GM12878 (cell line): ENCODE measurements at regions not wholly inside any gene's neighbourhood (a gene's known extent, or its start where the extent isn't known, plus 50 kb on each side); places are given as distances from the start of the nearest gene placed in this dataset.

Source experiments
- ATAC-seq: fragments of 200-7000 bp; cut with Tn5 transposase; 3 replicates; pipeline ENCODE4 v1.9.1; 2020; ENCODE audit warnings: mild to moderate bottlenecking, moderate library complexity
- BruUV-seq: library from RNA; stranded (reverse); fragments of 400-500 nt; replicated peaks from 2 replicates; lab custom pipeline; 2021; lab: Mats Ljungman, UMichigan
- CTCF ChIA-PET: fragments of 300-600 bp; sonication (Branson Sonifier 250); formaldehyde crosslinking; extraction: SDS; loops from one replicate; lab custom pipeline; 2021; ENCODE audit warnings: inconsistent platforms; lab: Yijun Ruan, JAX
- POLR2A ChIA-PET: fragments of 350-600 bp; formaldehyde crosslinking; extraction: SDS; loops from one replicate; lab custom pipeline; 2021; ENCODE audit warnings: inconsistent platforms; lab: Charles Lee
- RAD21 ChIA-PET: fragments of 300-600 bp; sonication (Branson Sonifier 250); formaldehyde crosslinking; loops from one replicate; lab custom pipeline; 2023; ENCODE audit warnings: antibody characterized with exemption; ENCODE audit not compliant: unreplicated experiment; lab: Charles Lee
- SMC1A ChIA-PET: fragments of 300-600 bp; sonication (Branson Sonifier 250); formaldehyde crosslinking; loops from one replicate; lab custom pipeline; 2023; ENCODE audit not compliant: unreplicated experiment, uncharacterized antibody; lab: Charles Lee
- DNase-seq: peaks from one replicate; pipeline ENCODE4 v3.0.0-alpha.2; 2011; ENCODE audit warnings: low read depth, low spot score
- FAIRE-seq: peaks from 3 replicates; lab custom pipeline; 2011; peaks lifted over from hg19 to GRCh38; lab: Jason Lieb, UNC
- H2AFZ ChIP-seq: 2 replicates; pipeline ENCODE4 v1.6.0; 2011; ENCODE audit warnings: low read depth, low read length, control low read depth; ENCODE audit not compliant: control insufficient read depth
- H3K27ac ChIP-seq: 2 replicates; pipeline ENCODE4 v1.5.1; 2011; ENCODE audit warnings: control low read depth; ENCODE audit not compliant: control insufficient read depth, insufficient read depth
- H3K27me3 ChIP-seq, 2 experiments: replicated peaks in 1 of 2; 2 replicates each; pipeline versions ENCODE4 v1.6.0 to v1.6.1; 2011; ENCODE audit warnings: low read length in 1 of 2; ENCODE audit not compliant: control insufficient read depth in 2 of 2, insufficient read depth in 2 of 2
- H3K36me3 ChIP-seq, 2 experiments: 2 replicates each; pipeline ENCODE4 v1.5.1; 2011; ENCODE audit warnings: low read length in 1 of 2; ENCODE audit not compliant: control insufficient read depth in 2 of 2, insufficient read depth in 2 of 2
- H3K4me1 ChIP-seq: 2 replicates; pipeline ENCODE4 v1.6.1; 2011; ENCODE audit warnings: mild to moderate bottlenecking, low read length, moderate library complexity, mixed read lengths; ENCODE audit not compliant: control insufficient read depth, insufficient read depth
- H3K4me2 ChIP-seq: 2 replicates; pipeline ENCODE4 v1.6.0; 2011; ENCODE audit warnings: control low read depth; ENCODE audit not compliant: control insufficient read depth, insufficient read depth
- H3K4me3 ChIP-seq: fragments of 200-600 bp; sonication (generic); 2 replicates; pipeline ENCODE4 v1.5.1; 2016
- H3K79me2 ChIP-seq: 2 replicates; pipeline ENCODE4 v1.6.0; 2011; ENCODE audit warnings: low read length; ENCODE audit not compliant: control insufficient read depth, insufficient read depth
- H3K9ac ChIP-seq: 2 replicates; pipeline ENCODE4 v1.8.0; 2011; ENCODE audit warnings: low read length, control low read depth, mixed read lengths; ENCODE audit not compliant: control insufficient read depth, insufficient read depth
- H3K9me3 ChIP-seq: replicated peaks from 3 replicates; pipeline ENCODE4 v1.5.1; 2011; ENCODE audit warnings: mild to moderate bottlenecking, low read length; ENCODE audit not compliant: control insufficient read depth, insufficient read depth
- H4K20me1 ChIP-seq: 2 replicates; pipeline ENCODE4 v1.6.0; 2011; ENCODE audit not compliant: control insufficient read depth, insufficient read depth
- BMI1 ChIP-seq: fragments of 450-650 bp; IDR thresholded peaks from 2 replicates; pipeline ENCODE4 v1.6.1; 2016; ENCODE audit warnings: mild to moderate bottlenecking, moderate library complexity, borderline replicate concordance
- CBFB ChIP-seq: IDR thresholded peaks from 2 replicates; pipeline ENCODE4 v1.6.1; 2016; ENCODE audit warnings: antibody characterized with exemption, low read depth
- CHD2 ChIP-seq: IDR thresholded peaks from 2 replicates; pipeline ENCODE4 v1.6.1; 2011; ENCODE audit warnings: low read depth, low read length, improper control_type of control experiment, borderline replicate concordance
- CREB1 ChIP-seq: IDR thresholded peaks from 2 replicates; pipeline ENCODE4 v1.6.1; 2012; ENCODE audit warnings: low read depth, mild to moderate bottlenecking, inconsistent platforms
- DPF2 ChIP-seq: fragments of 450-650 bp; IDR thresholded peaks from 2 replicates; pipeline ENCODE4 v1.6.1; 2017; ENCODE audit warnings: mild to moderate bottlenecking
- ESRRA ChIP-seq: IDR thresholded peaks from 2 replicates; pipeline ENCODE4 v1.6.1; 2012; ENCODE audit warnings: mild to moderate bottlenecking, low read length, improper control_type of control experiment
- IKZF1 ChIP-seq: fragments of 450-650 bp; conservative IDR thresholded peaks from 2 replicates; pipeline ENCODE4 v1.6.1; 2017; ENCODE audit warnings: antibody characterized with exemption, mild to moderate bottlenecking
- IKZF2 ChIP-seq, 2 experiments: fragments of 450-650 bp; IDR thresholded peaks; 2 replicates each; pipeline ENCODE4 v1.6.1; 2017; ENCODE audit warnings: mild to moderate bottlenecking in 2 of 2, moderate library complexity in 2 of 2
- NR2C2 ChIP-seq: IDR thresholded peaks from 2 replicates; pipeline ENCODE4 v1.6.1; 2011; ENCODE audit warnings: borderline replicate concordance, low read depth; ENCODE audit not compliant: control insufficient read depth, insufficient read length
- RAD51 ChIP-seq: fragments of 450-650 bp; IDR thresholded peaks from 2 replicates; pipeline ENCODE4 v1.6.1; 2016; ENCODE audit warnings: moderate library complexity, mild to moderate bottlenecking, inconsistent platforms
- TARDBP ChIP-seq: IDR thresholded peaks from 2 replicates; pipeline ENCODE4 v1.6.1; 2016; ENCODE audit warnings: borderline replicate concordance
- ZNF217 ChIP-seq: fragments of 450-650 bp; IDR thresholded peaks from 2 replicates; pipeline ENCODE4 v1.6.1; 2017; ENCODE audit warnings: antibody characterized with exemption, mild to moderate bottlenecking
- ZNF24 ChIP-seq: fragments of 450-650 bp; IDR thresholded peaks from 2 replicates; pipeline ENCODE4 v1.6.1; 2017; ENCODE audit warnings: antibody characterized with exemption, mild to moderate bottlenecking
- ZNF384 ChIP-seq: IDR thresholded peaks from 2 replicates; pipeline ENCODE4 v1.6.1; 2012; ENCODE audit warnings: low read depth, mild to moderate bottlenecking, low read length, improper control_type of control experiment, borderline replicate concordance
- ZZZ3 ChIP-seq: IDR thresholded peaks from 2 replicates; pipeline ENCODE4 v1.6.1; 2011; ENCODE audit warnings: low read depth; ENCODE audit not compliant: control insufficient read depth, insufficient read length
- WGBS: methylation state at CpG from one replicate; pipeline ENCODE4 v1.1.6; 2016; ENCODE audit warnings: low lambda C conversion rate; ENCODE audit not compliant: insufficient replicate concordance, insufficient coverage; ENCODE audit errors: missing lambda C conversion rate; 5-methylcytosine and 5-hydroxymethylcytosine counted together
- in situ Hi-C: fragments of 300-500 bp; cut with MboI; formaldehyde crosslinking; loops from 9 replicates; pipeline ENCODE4 v1.14.3; 2018; ENCODE audit warnings: mixed read lengths
- intact Hi-C: fragments of 100-400 bp; cut with micrococcal nuclease; formaldehyde crosslinking; loops from one replicate; pipeline ENCODE4 v1.14.2; 2022; ENCODE audit not compliant: unreplicated experiment
- TF ChIP-seq, protein P1 (sequence below): fragments of 450-650 bp; IDR thresholded peaks from 2 replicates; pipeline ENCODE4 v1.6.1; 2014; ENCODE audit warnings: mild to moderate bottlenecking

DNA sequence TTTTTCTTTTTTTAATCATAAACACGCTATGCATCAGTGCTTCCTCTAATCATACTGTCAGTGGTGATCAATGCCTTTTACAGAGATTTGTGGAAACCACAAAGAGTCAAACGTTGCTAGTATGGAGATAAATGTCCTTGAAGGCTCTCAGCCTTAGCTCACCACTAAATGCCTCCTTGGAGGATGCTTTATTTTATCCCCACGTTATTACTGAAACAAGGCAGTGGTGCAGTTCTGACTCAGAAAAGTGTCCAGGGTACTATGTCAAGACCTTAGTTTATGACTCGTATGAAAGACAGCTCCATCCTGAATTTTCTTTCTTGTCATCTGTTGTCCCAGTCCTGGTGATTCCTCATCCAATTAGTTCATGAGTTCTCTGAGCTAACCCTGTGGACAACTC is 1146.7 kb downstream of the IGSF11 start:
- H3K27me3 ChIP-seq = no peaks in the 10 kb centered on the region
- H3K4me2 ChIP-seq = no peak overlapping the region
- 1% methylated on average over 4 of the region's 4 CpGs for WGBS
- H2AFZ ChIP-seq = no peak overlapping the region
- H3K4me1 ChIP-seq = no peaks in the 10 kb centered on the region
- no peaks in the 10 kb centered on the region for H3K36me3 ChIP-seq
- no peaks in the 10 kb centered on the region for H4K20me1 ChIP-seq
- TF ChIP-seq IKZF2 (IDR thresholded peaks at IDR 0.05) (peak in 1 of 2 experiments; percentile 22; a peak in 1 of 4 replicates), ESRRA (no peak), ZZZ3 (no peak)
- TF ChIP-seq, all 136 proteins: peak for 1
- DNase-seq = no peak
- ChIA-PET POLR2A (no interaction called here), RAD21 (no interaction called here), SMC1A (no interaction called here), CTCF (no interaction called here)
- BruUV-seq = no TSS peak
- no peak overlapping the region for H3K27ac ChIP-seq
- H3K4me3 ChIP-seq = no peak overlapping the region
- no peaks in the 10 kb centered on the region for H3K79me2 ChIP-seq
- in situ Hi-C loops = no loop called here
- no peaks in the 10 kb centered on the region for H3K9me3 ChIP-seq
- H3K9ac ChIP-seq = no peak overlapping the region
- ATAC-seq = peak; percentile 65
- intact Hi-C loops = no loop called here
- no peak for FAIRE-seq

DNA sequence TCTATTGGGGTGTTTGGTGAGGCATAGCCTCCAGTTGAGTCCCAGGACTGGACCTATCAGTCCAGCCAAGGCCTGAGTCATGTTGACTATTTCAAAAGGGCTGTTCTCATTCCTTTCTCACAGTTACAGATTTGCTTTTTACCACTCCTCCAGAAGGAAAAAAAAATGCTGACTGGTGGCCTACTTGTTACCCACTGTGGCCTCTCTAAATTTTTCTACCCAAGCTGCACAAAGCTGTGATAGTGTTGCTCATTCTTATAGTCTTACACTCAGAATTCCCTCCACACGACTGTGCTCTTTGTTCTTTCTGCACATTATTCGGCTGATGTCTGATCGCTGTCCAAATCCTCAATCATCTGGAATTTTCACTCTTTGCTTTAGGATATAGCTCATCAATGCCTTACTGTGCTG is 1142.2 kb downstream of the IGSF11 start:
- intact Hi-C loops (no loop called here), in situ Hi-C loops (no loop called here)
- ChIA-PET SMC1A (interaction anchor here (1.7 kb wide), 1 partner anchor 18 kb away, joined by 3 read pairs; no protein-coding TSS in a partner anchor), POLR2A (no interaction called here), RAD21 (no interaction called here), CTCF (no interaction called here)
- BruUV-seq = no TSS peak
- H2AFZ ChIP-seq = no peak overlapping the region
- no peak for DNase-seq
- H3K9ac ChIP-seq = no peak overlapping the region
- 62% methylated on average over 3 of the region's 3 CpGs for WGBS
- no peak overlapping the region for H3K4me2 ChIP-seq
- H3K27ac ChIP-seq = no peak overlapping the region
- TF ChIP-seq ZNF384 (no peak), TARDBP (no peak), DPF2 (no peak), CHD2 (no peak), ZNF24 (no peak), ZNF217 (no peak), RAD51 (no peak), CREB1 (no peak), BMI1 (no peak), CBFB (no peak), NR2C2 (no peak), IKZF1 (no peak)
- TF ChIP-seq, protein P1, sequence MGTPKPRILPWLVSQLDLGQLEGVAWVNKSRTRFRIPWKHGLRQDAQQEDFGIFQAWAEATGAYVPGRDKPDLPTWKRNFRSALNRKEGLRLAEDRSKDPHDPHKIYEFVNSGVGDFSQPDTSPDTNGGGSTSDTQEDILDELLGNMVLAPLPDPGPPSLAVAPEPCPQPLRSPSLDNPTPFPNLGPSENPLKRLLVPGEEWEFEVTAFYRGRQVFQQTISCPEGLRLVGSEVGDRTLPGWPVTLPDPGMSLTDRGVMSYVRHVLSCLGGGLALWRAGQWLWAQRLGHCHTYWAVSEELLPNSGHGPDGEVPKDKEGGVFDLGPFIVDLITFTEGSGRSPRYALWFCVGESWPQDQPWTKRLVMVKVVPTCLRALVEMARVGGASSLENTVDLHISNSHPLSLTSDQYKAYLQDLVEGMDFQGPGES = no peak
- FAIRE-seq = no peak
- no peaks in the 10 kb centered on the region for H3K27me3 ChIP-seq
- no peaks in the 10 kb centered on the region for H3K79me2 ChIP-seq
- H3K9me3 ChIP-seq = no peaks in the 10 kb centered on the region
- H3K4me1 ChIP-seq = no peaks in the 10 kb centered on the region
- ATAC-seq = no peak
- no peaks in the 10 kb centered on the region for H4K20me1 ChIP-seq
- H3K36me3 ChIP-seq = no peaks in the 10 kb centered on the region
- no peak overlapping the region for H3K4me3 ChIP-seq
